KBM-7 (cell line): ENCODE measurements at regions not wholly inside any gene's neighbourhood (a gene's known extent, or its start where the extent isn't known, plus 50 kb on each side); places are given as distances from the start of the nearest gene placed in this dataset.
A peak's percentile ranks its signal among the peaks of the same experiment; 100 is the strongest.
"Not testable (repeated sequence)": the region's sequence is repeated elsewhere in the genome, so short reads cannot be mapped to it uniquely, and the experiment has no call there.

Source experiments
- DNase-seq: peaks from one replicate; pipeline ENCODE4 v3.0.0-alpha.2; 2015
- in situ Hi-C: fragments of 300-500 bp; cut with MboI; formaldehyde crosslinking; loops from 2 replicates; pipeline ENCODE4 v1.14.3; 2020; ENCODE audit warnings: low sequenced_read_pairs, low pct_unique_long_range_greater_than_20kb, mixed read lengths

- in situ Hi-C loops = no loop called here
Observed at GRCh38 chr3:15851735-15852134, 54.0 kb upstream of the ANKRD28 start.

GRCh38 chr3:15858547-15859506 lies 61.0 kb upstream of the ANKRD28 start:
- DNase-seq = peak; percentile 73
- in situ Hi-C loops = no loop called here

More at GRCh38 chr3:15851735-15852134, 54.0 kb upstream of the ANKRD28 start:
- DNase-seq = no peak

GRCh38 chr3:15859507-15860013 lies 61.8 kb upstream of the ANKRD28 start:
- in situ Hi-C loops = no loop called here
- DNase-seq = peak; percentile 91

- in situ Hi-C loops = no loop called here
- peak; percentile 49 for DNase-seq
Observed at GRCh38 chr3:15860014-15860934, 62.5 kb upstream of the ANKRD28 start.

- in situ Hi-C loops = no loop called here
- peak; percentile 3 for DNase-seq
Observed at GRCh38 chr3:15861163-15861562, 63.4 kb upstream of the ANKRD28 start.

- DNase-seq = no peak
- in situ Hi-C loops = no loop called here
Observed at GRCh38 chr3:15872807-15873206, 75.0 kb upstream of the ANKRD28 start.

GRCh38 chr3:15873415-15873814 lies 75.6 kb upstream of the ANKRD28 start:
- DNase-seq = no peak
- in situ Hi-C loops = no loop called here

- no peak for DNase-seq
- in situ Hi-C loops = no loop called here
Observed at GRCh38 chr3:15875016-15875689, 77.4 kb upstream of the ANKRD28 start.

GRCh38 chr3:15876669-15877068 lies 78.9 kb upstream of the ANKRD28 start:
- in situ Hi-C loops = no loop called here
- no peak for DNase-seq

GRCh38 chr3:15877813-15878212 lies 80.0 kb upstream of the ANKRD28 start:
- no peak for DNase-seq
- in situ Hi-C loops = no loop called here

- in situ Hi-C loops = not testable (repeated sequence)
Observed at GRCh38 chr3:15879787-15880186, 82.0 kb upstream of the ANKRD28 start.

GRCh38 chr3:15882577-15882976 lies 84.8 kb upstream of the ANKRD28 start:
- in situ Hi-C loops = no loop called here

More at GRCh38 chr3:15879787-15880186, 82.0 kb upstream of the ANKRD28 start:
- not testable (repeated sequence) for DNase-seq

GRCh38 chr3:15884132-15884531 lies 86.4 kb upstream of the ANKRD28 start:
- no peak for DNase-seq
- in situ Hi-C loops = no loop called here

More at GRCh38 chr3:15882577-15882976, 84.8 kb upstream of the ANKRD28 start:
- no peak for DNase-seq

- in situ Hi-C loops = no loop called here
- no peak for DNase-seq
Observed at GRCh38 chr3:15886521-15886920, 88.7 kb upstream of the ANKRD28 start.

GRCh38 chr3:15887261-15887660 lies 89.5 kb upstream of the ANKRD28 start:
- no peak for DNase-seq
- in situ Hi-C loops = no loop called here

GRCh38 chr3:15889936-15890335 lies 92.2 kb upstream of the ANKRD28 start:
- in situ Hi-C loops = no loop called here

GRCh38 chr3:15892311-15893227 lies 94.8 kb upstream of the ANKRD28 start:
- no peak for DNase-seq
- in situ Hi-C loops = no loop called here

More at GRCh38 chr3:15889936-15890335, 92.2 kb upstream of the ANKRD28 start:
- no peak for DNase-seq

- in situ Hi-C loops = no loop called here
- DNase-seq = no peak
Observed at GRCh38 chr3:15894382-15894781, 96.6 kb upstream of the ANKRD28 start.
